Kidney (tissue), 13 donors: ENCODE measurements at regions not wholly inside any gene's neighbourhood (a gene's known extent, or its start where the extent isn't known, plus 50 kb on each side); places are given as distances from the start of the nearest gene placed in this dataset.

Experiments used
- DNase-seq, 5 donors: peaks; one replicate each; pipeline ENCODE4 v3.0.0-alpha.2; 2013 to 2020
- FAIRE-seq: peaks from 2 replicates; lab custom pipeline; 2012; peaks lifted over from hg19 to GRCh38; lab: Jason Lieb, UNC
- H3K27ac ChIP-seq, 2 donors: one replicate each; pipeline ENCODE4 v1.7.0; 2013; ENCODE audit warnings: low read depth in 2 of 2, low read length in 2 of 2, inconsistent platforms in 1 of 2
- H3K27me3 ChIP-seq: one replicate; pipeline ENCODE4 v1.7.1; 2013; ENCODE audit warnings: low read length, inconsistent platforms; ENCODE audit not compliant: control insufficient read depth, insufficient read depth
- H3K36me3 ChIP-seq, 3 donors: one replicate each; pipeline versions ENCODE4 v1.7.0 to v1.7.1; 2013; ENCODE audit warnings: low read length in 3 of 3, control low read depth in 1 of 3, inconsistent platforms in 1 of 3; ENCODE audit not compliant: insufficient read depth in 3 of 3, control insufficient read depth in 2 of 3
- H3K4me1 ChIP-seq, 3 donors: one replicate each; pipeline versions ENCODE4 v1.7.0 to v1.7.1; 2013; ENCODE audit warnings: low read length in 3 of 3, inconsistent platforms in 1 of 3, low read depth in 1 of 3; ENCODE audit not compliant: control insufficient read depth in 2 of 3, insufficient read depth in 2 of 3
- H3K4me3 ChIP-seq, 3 donors: one replicate each; pipeline versions ENCODE4 v1.7.0 to v1.8.1; 2013; ENCODE audit warnings: low read length in 3 of 3, control low read depth in 1 of 3, inconsistent platforms in 1 of 3
- H3K9ac ChIP-seq, 3 donors: one replicate each; pipeline versions ENCODE4 v1.7.0 to v1.7.1; 2013; ENCODE audit warnings: low read length in 3 of 3, control low read depth in 1 of 3, inconsistent platforms in 1 of 3
- H3K9me3 ChIP-seq, 3 donors: one replicate each; pipeline versions ENCODE4 v1.7.0 to v1.7.1; 2013; ENCODE audit warnings: low read length in 3 of 3, control low read depth in 1 of 3, inconsistent platforms in 1 of 3; ENCODE audit not compliant: control insufficient read depth in 2 of 3, insufficient read depth in 1 of 3
- CTCF ChIP-seq: IDR thresholded peaks from 3 replicates; pipeline ENCODE4 v1.5.1; 2012; ENCODE audit warnings: mild to moderate bottlenecking, moderate library complexity, borderline replicate concordance; ENCODE audit not compliant: insufficient read depth; ENCODE audit errors: extremely low read depth
- intact Hi-C: fragments of 100-400 bp; cut with DNase I; formaldehyde crosslinking; loops from one replicate; pipeline ENCODE4 v1.11.1; 2022
- donor health status: control.
- donor health status: control.
- donor health status: control.
- donor health status: control.
- donor health status: control.
- donor health status: DM: yes; HTN: yes; CAD: no.
- donor health status: Normal renal cell carcinoma (clear cell type).

DNA sequence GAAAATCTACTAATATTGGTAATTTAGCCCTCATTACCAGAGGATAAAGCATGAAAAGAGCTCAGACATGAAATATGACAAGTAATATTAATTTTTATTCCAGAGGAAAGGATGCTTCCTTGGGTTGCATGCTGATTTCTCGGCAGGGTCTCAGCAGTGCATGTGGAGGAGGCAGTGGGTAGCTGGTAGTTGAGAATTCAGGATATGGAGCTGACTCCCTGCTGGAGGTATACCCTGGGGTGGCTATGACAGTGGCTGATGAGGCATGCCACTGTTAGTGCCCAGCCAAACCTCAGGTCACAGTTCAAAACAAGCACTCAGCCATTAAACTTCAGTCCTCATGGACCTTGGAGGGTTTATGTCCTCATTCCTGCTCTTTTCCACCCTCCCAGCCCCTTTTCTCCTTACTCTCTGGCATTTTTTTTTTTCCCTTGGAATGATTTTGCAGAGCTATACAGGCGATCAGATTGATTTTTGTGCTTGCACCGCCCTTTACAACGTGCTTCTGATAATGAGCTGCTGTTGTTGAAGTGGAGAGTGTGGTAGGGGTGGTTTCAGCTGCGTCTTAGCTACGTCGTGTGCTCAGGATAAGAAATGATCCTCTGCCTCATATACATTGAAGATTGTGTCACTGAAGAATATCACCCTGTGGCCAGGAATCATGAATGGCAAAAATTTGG lies 761.9 kb upstream of the MMS22L start:
- intact Hi-C loops: no loop called here

DNA sequence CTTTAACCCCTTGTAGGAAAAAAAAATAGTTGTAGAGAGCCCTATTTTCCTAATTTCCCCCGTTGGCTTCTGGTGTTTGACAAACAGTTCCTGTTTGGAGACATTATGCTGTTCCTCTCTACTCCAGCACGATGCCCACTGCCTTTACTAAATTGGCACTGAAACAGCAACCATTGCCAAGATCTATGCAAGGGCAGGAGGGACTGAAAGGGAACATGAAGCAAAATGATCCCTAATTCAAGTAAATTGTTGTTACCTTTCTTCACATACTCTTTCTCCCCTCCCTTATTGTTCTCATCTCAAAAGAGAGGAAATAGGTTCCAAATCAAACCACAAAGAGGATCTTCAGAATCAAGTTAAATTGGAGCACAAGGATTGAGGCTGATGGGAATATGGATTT lies 764.1 kb upstream of the MMS22L start:
- FAIRE-seq (no peak), DNase-seq (no peak)
- Histone ChIP-seq H3K36me3 (no peaks in the 10 kb centered on the region), H3K4me1 (no peaks in the 10 kb centered on the region), H3K27ac (no peak overlapping the region), H3K27me3 (no peaks in the 10 kb centered on the region), H3K9ac (no peak overlapping the region), H3K4me3 (no peak overlapping the region), H3K9me3 (no peaks in the 10 kb centered on the region)
- no peak for TF ChIP-seq CTCF
- intact Hi-C loops: no loop called here

More for the DNA sequence above, 761.9 kb upstream of the MMS22L start:
- Histone ChIP-seq H3K36me3 (no peaks in the 10 kb centered on the region), H3K4me1 (no peaks in the 10 kb centered on the region), H3K9me3 (no peaks in the 10 kb centered on the region), H3K27me3 (no peaks in the 10 kb centered on the region), H3K9ac (no peak overlapping the region), H3K27ac (no peak overlapping the region), H3K4me3 (no peak overlapping the region)
- DNase-seq: no peak
- no peak for TF ChIP-seq CTCF
- no peak for FAIRE-seq

DNA sequence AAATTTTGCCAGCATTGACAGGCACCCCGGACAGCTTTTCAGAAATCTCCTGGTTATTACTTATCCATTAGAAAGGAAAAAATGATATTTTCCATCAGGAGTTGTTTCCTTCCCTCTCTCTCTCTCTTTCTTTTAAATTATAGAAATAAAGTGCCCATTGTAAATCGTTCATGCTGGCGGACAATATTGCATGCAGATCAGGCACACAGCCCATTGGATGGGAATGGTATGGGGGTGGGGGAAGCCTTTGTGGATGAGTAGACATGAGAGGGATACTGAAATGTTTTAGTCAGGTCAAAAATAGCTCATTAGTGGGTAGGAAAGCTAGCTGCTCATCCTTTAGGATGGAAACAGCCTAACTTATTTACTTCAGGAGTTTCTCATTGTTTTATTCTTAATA lies 764.9 kb upstream of the MMS22L start:
- intact Hi-C loops: no loop called here
- Histone ChIP-seq H3K27ac (no peak overlapping the region), H3K9ac (no peak overlapping the region), H3K27me3 (no peaks in the 10 kb centered on the region), H3K4me3 (no peak overlapping the region), H3K4me1 (no peaks in the 10 kb centered on the region), H3K9me3 (no peaks in the 10 kb centered on the region), H3K36me3 (no peaks in the 10 kb centered on the region)
- DNase-seq (no peak), FAIRE-seq (no peak)
- no peak for TF ChIP-seq CTCF

DNA sequence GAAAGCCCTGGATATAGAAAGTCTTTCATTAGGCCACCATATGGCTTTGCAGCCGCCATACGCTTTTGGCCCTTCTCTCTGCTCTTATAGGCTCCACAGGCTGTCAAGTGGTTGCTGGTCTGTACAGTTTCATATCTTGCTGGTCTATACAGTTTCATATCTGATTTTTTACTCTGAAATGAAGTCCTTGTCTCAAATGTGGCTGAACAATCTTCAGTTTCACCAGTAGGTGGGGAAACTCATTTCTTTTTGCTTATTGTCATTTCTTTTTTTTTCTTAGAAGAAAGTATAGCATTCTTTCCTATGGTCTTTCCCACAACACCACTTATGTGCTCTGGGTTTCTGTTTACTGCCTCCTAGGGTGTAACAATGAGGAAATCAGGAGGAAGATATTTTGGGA lies 771.4 kb upstream of the MMS22L start:
- FAIRE-seq (no peak), DNase-seq (peak in 1 of 5 donors; percentile 6)
- no peaks in the 10 kb centered on the region for H3K36me3 ChIP-seq
- no peaks in the 10 kb centered on the region for H3K4me1 ChIP-seq
- no peaks in the 10 kb centered on the region for H3K9me3 ChIP-seq
- no peaks in the 10 kb centered on the region for H3K27me3 ChIP-seq
- intact Hi-C loops: no loop called here
- no peak overlapping the region for H3K9ac ChIP-seq
- H3K4me3 ChIP-seq: no peak overlapping the region
- H3K27ac ChIP-seq: no peak overlapping the region
- no peak for TF ChIP-seq CTCF
